Breast epithelium (tissue), 3 donors: ENCODE measurements at regions not wholly inside any gene's neighbourhood (a gene's known extent, or its start where the extent isn't known, plus 50 kb on each side); places are given as distances from the start of the nearest gene placed in this dataset.
A peak's percentile ranks its signal among the peaks of the same experiment; 100 is the strongest.

Source experiments
- POLR2A ChIP-seq: fragments of 450-650 bp; IDR thresholded peaks from one replicate; pipeline ENCODE4 v1.6.1; 2016; ENCODE audit warnings: antibody characterized with exemption, mild to moderate bottlenecking, moderate library complexity
- TF ChIP-seq, protein P1 (sequence below), 3 donors: fragments of 450-650 bp; IDR thresholded peaks; one replicate each; pipeline ENCODE4 v1.5.1; 2016 to 2017; ENCODE audit warnings: antibody characterized with exemption in 3 of 3, mild to moderate bottlenecking in 3 of 3, moderate library complexity in 3 of 3

DNA sequence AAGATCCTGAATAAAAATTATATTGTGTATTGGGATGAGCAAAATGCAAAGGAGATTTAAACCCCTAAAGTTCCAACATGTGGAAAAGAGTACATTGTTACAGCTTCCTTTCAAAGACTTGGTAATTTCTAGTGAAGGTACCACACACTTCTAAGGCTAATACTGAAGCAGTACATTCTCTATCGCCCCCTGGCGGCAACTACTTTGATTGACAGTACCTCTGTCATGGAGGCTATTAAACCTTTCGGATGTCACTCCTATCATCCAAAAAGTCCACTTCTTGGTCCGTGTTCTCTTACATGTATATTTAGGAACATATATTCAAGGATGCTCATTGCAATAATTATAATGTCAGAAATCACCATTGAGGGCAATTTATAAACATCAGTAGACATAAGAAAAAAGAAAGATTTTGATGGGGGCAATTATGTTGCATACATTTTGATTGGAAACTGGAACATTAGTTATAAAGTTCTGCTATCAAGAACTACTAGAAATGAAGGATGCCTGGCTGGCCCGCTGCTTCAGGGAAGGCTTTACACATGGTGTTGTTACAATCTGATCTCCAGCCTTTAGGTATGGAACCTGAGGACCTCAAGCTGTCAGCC is 601.6 kb downstream of the CPS1 start:
- TF ChIP-seq, protein P1, sequence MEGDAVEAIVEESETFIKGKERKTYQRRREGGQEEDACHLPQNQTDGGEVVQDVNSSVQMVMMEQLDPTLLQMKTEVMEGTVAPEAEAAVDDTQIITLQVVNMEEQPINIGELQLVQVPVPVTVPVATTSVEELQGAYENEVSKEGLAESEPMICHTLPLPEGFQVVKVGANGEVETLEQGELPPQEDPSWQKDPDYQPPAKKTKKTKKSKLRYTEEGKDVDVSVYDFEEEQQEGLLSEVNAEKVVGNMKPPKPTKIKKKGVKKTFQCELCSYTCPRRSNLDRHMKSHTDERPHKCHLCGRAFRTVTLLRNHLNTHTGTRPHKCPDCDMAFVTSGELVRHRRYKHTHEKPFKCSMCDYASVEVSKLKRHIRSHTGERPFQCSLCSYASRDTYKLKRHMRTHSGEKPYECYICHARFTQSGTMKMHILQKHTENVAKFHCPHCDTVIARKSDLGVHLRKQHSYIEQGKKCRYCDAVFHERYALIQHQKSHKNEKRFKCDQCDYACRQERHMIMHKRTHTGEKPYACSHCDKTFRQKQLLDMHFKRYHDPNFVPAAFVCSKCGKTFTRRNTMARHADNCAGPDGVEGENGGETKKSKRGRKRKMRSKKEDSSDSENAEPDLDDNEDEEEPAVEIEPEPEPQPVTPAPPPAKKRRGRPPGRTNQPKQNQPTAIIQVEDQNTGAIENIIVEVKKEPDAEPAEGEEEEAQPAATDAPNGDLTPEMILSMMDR (IDR thresholded peaks at IDR 0.05), result peak; percentile 37 to 68 (median 62)
- TF ChIP-seq POLR2A, result no peak
